Activated B cell treated with CpG ODN at 0.5 μM for 24 hours (primary cell): ENCODE measurements at regions not wholly inside any gene's neighbourhood (a gene's known extent, or its start where the extent isn't known, plus 50 kb on each side); places are given as distances from the start of the nearest gene placed in this dataset.
"Not testable (repeated sequence)": the region's sequence is repeated elsewhere in the genome, so short reads cannot be mapped to it uniquely, and the experiment has no call there.

Experiments used
- ATAC-seq: fragments of 200-7000 bp; cut with Tn5 transposase; one replicate; pipeline ENCODE4 v1.10.0; 2021; ENCODE audit warnings: low read depth, mild to moderate bottlenecking, moderate library complexity
- CTCF ChIA-PET: fragments of 350-600 bp; sonication (Branson Sonifier 250); formaldehyde crosslinking; loops from one replicate; lab custom pipeline; 2021; ENCODE audit warnings: antibody characterized with exemption; lab: Charles Lee
- POLR2A ChIA-PET: fragments of 350-600 bp; sonication (Branson Sonifier 250); formaldehyde crosslinking; loops from one replicate; lab custom pipeline; 2021; ENCODE audit warnings: antibody characterized with exemption; lab: Charles Lee
- DNase-seq: peaks from one replicate; pipeline ENCODE4 v3.0.0; 2022
- H3K27ac Mint-ChIP-seq: one replicate; pipeline ENCODE4 v1.8.0; 2020; ENCODE audit warnings: mixed read lengths
- H3K27me3 Mint-ChIP-seq: one replicate; pipeline ENCODE4 v1.8.0; 2021; ENCODE audit warnings: mixed read lengths
- H3K36me3 Mint-ChIP-seq: one replicate; pipeline ENCODE4 v1.8.0; 2021; ENCODE audit warnings: low read depth, mixed read lengths
- H3K4me1 Mint-ChIP-seq: one replicate; pipeline ENCODE4 v1.8.0; 2021; ENCODE audit warnings: mixed read lengths
- H3K4me3 Mint-ChIP-seq: one replicate; pipeline ENCODE4 v1.8.0; 2020; ENCODE audit warnings: mild to moderate bottlenecking, mixed read lengths
- H3K9me3 Mint-ChIP-seq: one replicate; pipeline ENCODE4 v1.8.0; 2020; ENCODE audit warnings: mixed read lengths
- CTCF ChIP-seq: fragments of 200-600 bp; IDR thresholded peaks from one replicate; pipeline ENCODE4 v1.8.0; 2022; ENCODE audit warnings: antibody characterized with exemption, mild to moderate bottlenecking
- intact Hi-C: fragments of 100-400 bp; cut with micrococcal nuclease; formaldehyde crosslinking; loops from one replicate; pipeline ENCODE4 v1.15.1; 2024

DNA sequence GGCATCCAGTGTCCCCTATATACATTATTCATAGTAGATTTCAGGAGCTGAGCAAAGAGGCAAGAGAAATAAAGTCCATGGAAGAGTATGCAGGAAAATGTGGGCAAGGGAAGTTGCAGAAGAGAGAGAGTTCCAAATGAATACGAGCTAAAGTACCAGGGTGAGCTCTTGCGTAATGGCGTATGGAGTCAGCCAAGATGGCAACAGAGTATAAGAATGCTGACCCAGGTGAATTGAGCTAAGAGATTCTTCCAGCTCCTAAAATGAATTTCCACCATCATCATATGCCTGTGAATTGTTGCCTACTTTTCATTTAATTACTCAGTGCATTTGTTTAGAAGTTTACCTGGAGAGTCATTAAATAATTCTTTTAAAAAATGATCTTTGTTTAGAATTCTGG lies 153.2 kb upstream of the CNTNAP4 start:
- TF ChIP-seq CTCF = no peak
- DNase-seq (no peak), ATAC-seq (no peak)
- H3K36me3 Mint-ChIP-seq = no peaks in the 10 kb centered on the region
- ChIA-PET CTCF (no interaction called here), POLR2A (no interaction called here)
- no peak overlapping the region for H3K4me3 Mint-ChIP-seq
- H3K4me1 Mint-ChIP-seq = no peaks in the 10 kb centered on the region
- H3K27ac Mint-ChIP-seq = no peak overlapping the region
- H3K9me3 Mint-ChIP-seq = peaks cover 2% of the 10 kb centered on the region
- no peaks in the 10 kb centered on the region for H3K27me3 Mint-ChIP-seq
- intact Hi-C loops = no loop called here

DNA sequence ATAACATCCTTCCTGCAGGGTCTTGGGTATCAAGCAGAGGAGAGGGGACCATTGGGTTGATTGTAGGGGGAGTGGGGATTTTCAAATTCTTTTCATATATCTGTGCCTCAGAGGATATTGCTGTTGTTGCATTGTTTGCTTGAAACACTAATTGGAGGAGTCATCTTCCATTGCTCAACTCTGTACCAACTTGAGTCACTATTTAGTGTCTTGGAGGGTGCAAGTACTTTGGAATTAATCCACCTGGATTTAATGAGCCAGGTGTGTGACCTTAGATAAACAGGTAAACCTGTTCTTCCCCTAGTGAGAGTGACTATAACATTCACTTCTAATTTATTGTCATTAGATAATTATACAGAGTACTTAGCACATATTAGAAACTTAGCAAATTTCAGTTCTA lies 151.3 kb upstream of the CNTNAP4 start:
- no peak overlapping the region for H3K4me3 Mint-ChIP-seq
- ATAC-seq (no peak), DNase-seq (no peak)
- intact Hi-C loops = no loop called here
- peaks cover 2% of the 10 kb centered on the region for H3K9me3 Mint-ChIP-seq
- no peaks in the 10 kb centered on the region for H3K27me3 Mint-ChIP-seq
- no peak overlapping the region for H3K27ac Mint-ChIP-seq
- H3K36me3 Mint-ChIP-seq = no peaks in the 10 kb centered on the region
- CTCF ChIA-PET = no interaction called here
- no peak for TF ChIP-seq CTCF
- POLR2A ChIA-PET = no interaction called here
- no peaks in the 10 kb centered on the region for H3K4me1 Mint-ChIP-seq

DNA sequence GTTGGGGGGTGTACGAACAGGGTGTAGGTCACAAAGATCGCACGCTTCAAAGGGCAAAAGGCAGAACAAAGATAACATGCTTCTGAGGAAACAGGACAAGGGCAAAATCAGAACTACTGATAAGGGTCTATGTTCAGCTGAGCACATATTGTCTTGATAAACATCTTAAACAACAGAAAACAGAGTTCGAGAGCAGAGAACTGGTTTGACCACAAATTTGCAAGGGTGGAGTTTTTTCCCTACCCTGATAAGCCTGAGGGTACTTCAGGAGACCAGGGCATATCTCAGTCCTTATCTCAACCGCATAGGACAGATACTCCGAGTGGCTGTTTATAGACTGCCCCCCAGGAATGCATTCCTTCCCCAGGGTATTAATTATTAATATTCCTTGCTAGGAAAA lies 139.1 kb upstream of the CNTNAP4 start:
- ATAC-seq, H3K4me3 Mint-ChIP-seq, intact Hi-C loops, H3K27me3 Mint-ChIP-seq, CTCF ChIA-PET, POLR2A ChIA-PET, H3K27ac Mint-ChIP-seq, H3K4me1 Mint-ChIP-seq, DNase-seq, H3K9me3 Mint-ChIP-seq, H3K36me3 Mint-ChIP-seq: not testable (repeated sequence)

GRCh38 chr16:76157629-76158028 lies 119.6 kb upstream of the CNTNAP4 start:
- H3K9me3 Mint-ChIP-seq = peaks cover 2% of the 10 kb centered on the region
- ChIA-PET CTCF (no interaction called here), POLR2A (no interaction called here)
- H3K4me1 Mint-ChIP-seq = no peaks in the 10 kb centered on the region
- intact Hi-C loops = no loop called here
- ATAC-seq = no peak
- no peaks in the 10 kb centered on the region for H3K27me3 Mint-ChIP-seq
- no peak overlapping the region for H3K27ac Mint-ChIP-seq
- no peak for DNase-seq
- no peak for TF ChIP-seq CTCF
- no peak overlapping the region for H3K4me3 Mint-ChIP-seq
- no peaks in the 10 kb centered on the region for H3K36me3 Mint-ChIP-seq

GRCh38 chr16:76162046-76162445 lies 115.2 kb upstream of the CNTNAP4 start:
- Mint-ChIP-seq H3K4me3 (no peak overlapping the region), H3K27me3 (no peaks in the 10 kb centered on the region), H3K9me3 (no peaks in the 10 kb centered on the region), H3K36me3 (no peaks in the 10 kb centered on the region), H3K4me1 (no peaks in the 10 kb centered on the region), H3K27ac (no peak overlapping the region)
- ChIA-PET POLR2A (no interaction called here), CTCF (no interaction called here)
- DNase-seq = no peak
- TF ChIP-seq CTCF = no peak
- ATAC-seq = no peak
- intact Hi-C loops = no loop called here

- ChIA-PET POLR2A (no interaction called here), CTCF (no interaction called here)
- H3K9me3 Mint-ChIP-seq = peaks cover 2% of the 10 kb centered on the region
- H3K4me3 Mint-ChIP-seq = no peak overlapping the region
- no peak for TF ChIP-seq CTCF
- no peaks in the 10 kb centered on the region for H3K27me3 Mint-ChIP-seq
- no peak overlapping the region for H3K27ac Mint-ChIP-seq
- H3K36me3 Mint-ChIP-seq = no peaks in the 10 kb centered on the region
- ATAC-seq (no peak), DNase-seq (no peak)
- H3K4me1 Mint-ChIP-seq = no peaks in the 10 kb centered on the region
- intact Hi-C loops = no loop called here
Measured at GRCh38 chr16:76164970-76165558, 112.1 kb upstream of the CNTNAP4 start.
